ENCODE measurements at regions not wholly inside any gene's neighbourhood (a gene's known extent, or its start where the extent isn't known, plus 50 kb on each side); places are given as distances from the start of the nearest gene placed in this dataset.
"Not testable (repeated sequence)": the region's sequence is repeated elsewhere in the genome, so short reads cannot be mapped to it uniquely, and the experiment has no call there.

DNA sequence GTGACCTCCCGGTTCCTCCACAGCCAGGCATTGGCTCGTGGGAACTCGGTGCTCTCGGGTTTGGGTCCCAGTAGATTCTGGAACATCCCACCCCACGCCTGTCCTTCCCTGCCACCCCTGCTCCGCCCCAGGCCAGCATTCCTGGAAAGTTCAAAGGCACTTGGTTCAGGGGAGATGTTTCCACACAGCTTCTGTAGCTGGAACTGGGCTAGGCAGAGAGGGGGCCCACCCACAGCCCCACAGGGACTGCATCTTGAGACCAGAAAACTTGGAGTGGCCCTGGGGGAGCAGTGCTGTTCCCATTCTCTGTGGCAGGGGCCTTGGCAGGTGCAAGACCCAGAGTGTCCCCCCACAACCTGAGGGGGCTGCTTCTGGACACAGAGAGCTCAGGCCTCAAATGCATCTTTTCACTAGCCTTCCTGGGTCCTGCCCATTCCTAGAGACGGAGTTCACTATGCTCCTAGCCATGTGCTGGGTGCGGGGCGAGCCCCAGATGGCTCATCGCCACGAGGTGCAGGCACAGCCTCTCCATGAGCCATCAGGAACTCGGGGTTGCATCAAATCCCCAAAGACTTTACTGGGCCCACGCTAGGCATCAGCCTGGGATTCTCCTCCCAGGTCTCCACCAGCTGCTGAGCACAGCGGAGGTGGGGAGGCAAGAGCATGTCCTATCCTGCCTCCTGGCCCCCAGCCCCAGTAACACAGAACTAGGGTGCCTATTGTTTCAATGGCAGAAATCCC, 68.7 kb downstream of the ZFP36L2 start:
- Mint-ChIP-seq H3K27ac (peak overlapping the region; percentile 100), H3K4me1 (ENCODE audit: low read depth) (peaks cover 77% of the 10 kb centered on the region), H3K27me3 (no peaks in the 10 kb centered on the region), H3K4me3 (no peak overlapping the region), H3K36me3 (ENCODE audit: low read depth) (no peaks in the 10 kb centered on the region), H3K9me3 (no peaks in the 10 kb centered on the region)

DNA sequence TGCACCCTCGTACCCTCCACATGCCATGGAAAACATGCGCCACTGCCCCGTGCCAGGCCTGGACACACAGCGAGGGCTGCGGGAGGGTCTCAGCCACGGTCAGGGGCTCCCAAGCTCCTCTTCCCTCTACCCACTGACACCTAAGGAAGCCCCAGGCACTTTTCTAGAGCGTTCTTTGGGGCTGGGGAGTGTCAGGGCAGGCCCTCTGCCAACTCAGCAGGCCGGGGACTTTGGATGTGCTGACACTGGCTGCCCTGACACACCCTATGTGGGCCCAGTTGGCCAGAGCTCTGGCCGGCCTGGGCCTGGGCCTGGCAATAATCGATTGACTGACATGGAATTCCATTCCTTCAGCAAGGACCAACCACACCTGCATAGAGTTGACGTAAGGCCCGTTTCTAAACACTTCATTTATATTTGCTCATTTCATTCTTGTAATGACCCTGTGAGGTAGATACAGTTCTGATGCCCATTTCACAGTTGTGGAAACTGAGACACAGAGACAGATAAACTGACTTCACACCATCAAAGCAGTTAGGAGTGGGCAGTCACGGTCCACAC, 70.5 kb downstream of the ZFP36L2 start:
- Mint-ChIP-seq H3K9me3 (no peaks in the 10 kb centered on the region), H3K27me3 (no peaks in the 10 kb centered on the region), H3K36me3 (ENCODE audit: low read depth) (no peaks in the 10 kb centered on the region), H3K27ac (no peak overlapping the region), H3K4me1 (ENCODE audit: low read depth) (peaks cover 70% of the 10 kb centered on the region), H3K4me3 (no peak overlapping the region)

DNA sequence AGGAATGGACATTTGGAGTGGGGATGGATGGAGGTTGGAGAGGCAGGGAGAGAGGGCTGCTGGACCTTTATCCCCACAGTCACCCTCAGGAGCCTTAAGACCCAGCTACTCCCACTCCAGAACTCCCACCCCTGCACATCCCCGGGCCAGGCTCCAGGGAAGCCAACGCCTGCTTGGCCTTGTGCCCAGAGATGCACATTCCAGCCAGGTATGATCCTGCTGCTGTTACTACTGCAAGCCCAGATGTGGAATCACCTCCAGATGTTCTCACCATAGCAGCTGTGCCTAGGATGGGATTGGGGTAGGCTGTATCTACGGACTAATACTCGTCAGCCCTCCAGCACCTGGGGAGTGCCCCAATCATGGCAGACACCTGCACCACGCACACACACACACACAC, 71.7 kb downstream of the ZFP36L2 start:
- Mint-ChIP-seq H3K36me3 (ENCODE audit: low read depth) (no peaks in the 10 kb centered on the region), H3K4me1 (ENCODE audit: low read depth) (peaks cover 65% of the 10 kb centered on the region), H3K27ac (peak overlapping the region; percentile 50), H3K4me3 (no peak overlapping the region), H3K9me3 (no peaks in the 10 kb centered on the region), H3K27me3 (no peaks in the 10 kb centered on the region)

DNA sequence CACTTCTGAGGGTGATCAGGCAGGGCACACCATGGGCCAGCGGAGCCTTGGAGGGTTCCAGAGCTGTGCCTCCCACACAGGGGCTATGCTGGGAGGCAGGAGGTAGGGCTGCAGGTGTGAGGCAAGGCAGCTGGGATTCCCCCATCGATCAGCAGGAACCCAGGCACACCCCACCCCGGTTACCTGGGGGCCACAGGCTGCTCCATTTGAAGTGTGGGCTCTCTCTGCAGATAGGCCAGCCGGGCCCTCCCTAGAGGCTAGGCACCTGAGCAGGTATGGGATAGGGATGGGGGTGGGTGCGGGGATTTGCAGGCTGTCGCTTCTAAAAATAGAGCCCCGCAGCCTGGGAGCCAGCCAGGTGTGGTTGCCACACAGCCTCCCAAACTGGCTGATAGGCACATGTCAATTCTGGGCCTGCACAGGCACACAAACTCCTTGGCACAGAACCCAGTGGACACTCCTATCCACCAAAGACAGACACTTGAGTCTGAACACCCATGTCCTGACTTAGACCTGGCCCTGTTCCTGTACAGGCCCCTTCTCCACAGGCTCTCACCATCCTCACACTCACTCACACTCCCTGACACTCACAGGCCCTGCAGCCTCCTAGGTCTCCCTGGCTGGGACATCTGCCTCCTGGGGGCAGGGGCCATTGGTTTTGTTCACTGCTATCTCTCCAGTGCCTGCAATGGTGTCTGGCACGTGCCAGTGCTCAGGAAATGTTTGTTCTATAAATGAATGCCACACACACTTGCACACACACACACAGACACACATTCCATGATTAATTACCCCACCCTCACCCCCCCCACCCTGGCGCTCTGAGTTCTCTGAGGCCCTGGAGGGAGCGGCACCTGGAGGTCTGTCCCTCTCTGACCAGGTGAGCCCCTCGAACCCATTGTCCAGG, 73.4 kb downstream of the ZFP36L2 start:
- peaks cover 65% of the 10 kb centered on the region for H3K4me1 Mint-ChIP-seq (ENCODE audit: low read depth)
- H3K27ac Mint-ChIP-seq, result peak overlapping the region; percentile 55
- H3K36me3 Mint-ChIP-seq (ENCODE audit: low read depth), result no peaks in the 10 kb centered on the region
- H3K27me3 Mint-ChIP-seq, result no peaks in the 10 kb centered on the region
- no peak overlapping the region for H3K4me3 Mint-ChIP-seq
- H3K9me3 Mint-ChIP-seq, result no peaks in the 10 kb centered on the region

DNA sequence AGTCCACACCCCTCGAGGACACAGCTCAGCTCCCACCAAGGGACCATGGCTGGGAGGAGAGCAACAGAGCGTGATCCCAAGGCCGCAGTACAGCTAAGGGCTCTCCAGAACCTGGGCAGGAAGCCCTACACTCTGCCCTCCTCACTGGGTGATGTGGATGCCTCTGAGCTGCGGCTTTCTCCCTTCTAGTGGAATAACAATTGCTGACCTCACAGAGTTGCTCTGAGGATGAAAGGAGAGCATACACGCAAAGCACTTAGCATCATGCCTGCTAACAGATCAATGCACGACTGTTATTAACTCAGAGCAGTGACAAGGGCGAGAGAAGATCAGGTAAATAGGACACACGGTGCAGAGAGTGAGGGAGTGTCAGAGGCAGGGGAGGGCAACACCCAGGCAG, 74.2 kb downstream of the ZFP36L2 start:
- Mint-ChIP-seq H3K4me3 (no peak overlapping the region), H3K9me3 (no peaks in the 10 kb centered on the region), H3K27me3 (no peaks in the 10 kb centered on the region), H3K27ac (no peak overlapping the region), H3K4me1 (ENCODE audit: low read depth) (peaks cover 62% of the 10 kb centered on the region), H3K36me3 (ENCODE audit: low read depth) (no peaks in the 10 kb centered on the region)

DNA sequence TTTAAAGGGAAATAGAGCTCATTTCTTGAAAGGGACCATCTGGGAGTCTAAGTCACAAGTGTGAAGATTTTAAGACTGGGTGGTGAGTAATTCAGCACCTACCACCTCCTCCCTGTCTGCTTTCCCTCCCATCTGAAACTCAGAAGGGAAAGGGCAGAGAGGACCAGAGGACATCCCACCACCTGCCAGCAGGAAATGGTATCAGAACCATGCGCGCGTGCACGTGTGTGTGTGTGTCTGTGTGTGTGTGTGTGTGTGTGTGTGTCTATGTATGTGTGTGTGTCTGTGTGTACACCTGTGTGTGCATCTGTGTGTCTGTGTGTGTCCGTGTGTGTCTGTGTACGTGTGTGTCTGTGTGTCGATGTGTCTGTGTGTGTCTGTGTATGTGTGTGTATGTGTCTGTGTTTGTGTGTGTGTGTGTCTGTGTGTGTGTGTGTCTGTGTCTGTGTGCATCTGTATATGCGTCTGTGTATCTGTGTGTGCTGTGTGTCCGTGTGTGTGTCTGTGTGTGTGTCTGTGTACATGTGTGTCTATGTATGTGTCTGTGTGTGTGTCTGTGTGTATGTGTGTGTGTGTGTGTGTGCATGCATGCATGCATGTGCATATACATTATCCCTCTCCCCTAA, 76.8 kb downstream of the ZFP36L2 start:
- Mint-ChIP-seq H3K4me1 (ENCODE audit: low read depth) (peaks cover 51% of the 10 kb centered on the region), H3K27me3 (no peaks in the 10 kb centered on the region), H3K9me3 (no peaks in the 10 kb centered on the region), H3K36me3 (ENCODE audit: low read depth) (no peaks in the 10 kb centered on the region), H3K4me3 (peak overlapping the region; percentile 68), H3K27ac (peak overlapping the region; percentile 99)

DNA sequence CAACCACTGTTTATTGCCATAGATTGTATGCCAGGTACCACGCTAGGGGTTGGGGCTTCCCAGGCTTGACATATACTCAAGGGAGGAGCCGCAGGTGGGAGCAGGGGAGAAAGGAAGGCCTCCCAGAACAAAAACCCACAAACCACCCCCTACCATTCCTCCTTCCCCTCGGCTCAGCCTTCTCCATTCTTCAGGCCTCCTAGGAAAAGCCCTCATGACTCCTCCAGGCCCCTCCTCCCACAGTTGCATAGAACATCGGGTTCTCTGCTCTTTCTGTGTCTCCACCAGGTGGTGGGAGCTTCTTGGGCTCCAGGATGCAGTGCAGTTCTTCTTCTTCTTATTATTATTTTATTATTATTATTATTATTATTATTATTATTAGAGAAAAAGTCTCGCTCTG, 80.3 kb downstream of the ZFP36L2 start:
- Mint-ChIP-seq H3K36me3 (ENCODE audit: low read depth) (no peaks in the 10 kb centered on the region), H3K27ac (no peak overlapping the region), H3K9me3 (no peaks in the 10 kb centered on the region), H3K4me1 (ENCODE audit: low read depth) (peaks cover 53% of the 10 kb centered on the region), H3K4me3 (no peak overlapping the region), H3K27me3 (no peaks in the 10 kb centered on the region)

DNA sequence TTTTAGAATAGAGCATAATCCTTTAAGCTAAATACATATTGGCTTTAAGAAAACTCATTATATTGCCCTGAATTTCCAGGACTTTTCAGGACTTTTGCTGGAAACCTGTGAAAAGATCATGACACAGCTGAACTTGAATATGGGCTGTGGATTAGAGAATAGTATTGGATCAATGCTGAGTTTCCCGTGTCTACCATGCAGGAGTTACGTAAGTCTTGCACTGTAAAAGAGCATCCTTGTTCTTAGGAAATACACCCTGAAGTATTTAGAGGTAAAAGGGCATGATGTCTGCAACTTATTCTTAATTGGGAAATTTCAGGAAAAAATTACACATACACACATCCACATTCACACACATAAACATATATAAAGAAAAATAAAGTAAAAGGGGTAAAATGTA, 82.1 kb downstream of the ZFP36L2 start:
- Mint-ChIP-seq H3K4me1 (ENCODE audit: low read depth) (peaks cover 57% of the 10 kb centered on the region), H3K4me3 (no peak overlapping the region)

DNA sequence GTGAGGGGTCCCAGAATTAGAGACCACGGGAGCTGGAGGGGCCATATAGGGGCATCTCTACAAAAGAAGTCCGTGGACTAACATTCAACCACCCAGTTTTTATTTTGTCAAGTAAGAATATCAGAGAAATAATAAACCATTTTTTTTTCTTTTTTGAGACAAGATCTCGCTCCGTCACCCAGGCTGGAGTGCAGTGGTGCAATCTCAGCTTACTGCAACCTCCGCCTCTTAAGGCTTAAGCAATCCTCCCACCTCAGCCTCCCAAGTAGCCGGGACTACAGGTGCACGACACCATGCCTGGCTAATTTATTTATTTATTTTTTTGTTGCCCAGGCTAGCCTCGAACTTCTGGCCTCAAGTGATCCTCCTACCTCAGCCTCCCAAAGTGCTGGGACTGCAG, 82.7 kb downstream of the ZFP36L2 start:
- Mint-ChIP-seq H3K4me3 (no peak overlapping the region), H3K36me3 (ENCODE audit: low read depth) (peaks cover 3% of the 10 kb centered on the region), H3K9me3 (no peaks in the 10 kb centered on the region), H3K27me3 (no peaks in the 10 kb centered on the region), H3K27ac (peak overlapping the region; percentile 63), H3K4me1 (ENCODE audit: low read depth) (peaks cover 54% of the 10 kb centered on the region)

More for the DNA sequence above, 82.1 kb downstream of the ZFP36L2 start:
- Mint-ChIP-seq H3K36me3 (ENCODE audit: low read depth) (peaks cover 3% of the 10 kb centered on the region), H3K9me3 (no peaks in the 10 kb centered on the region), H3K27ac (peak overlapping the region; percentile 63), H3K27me3 (no peaks in the 10 kb centered on the region)

DNA sequence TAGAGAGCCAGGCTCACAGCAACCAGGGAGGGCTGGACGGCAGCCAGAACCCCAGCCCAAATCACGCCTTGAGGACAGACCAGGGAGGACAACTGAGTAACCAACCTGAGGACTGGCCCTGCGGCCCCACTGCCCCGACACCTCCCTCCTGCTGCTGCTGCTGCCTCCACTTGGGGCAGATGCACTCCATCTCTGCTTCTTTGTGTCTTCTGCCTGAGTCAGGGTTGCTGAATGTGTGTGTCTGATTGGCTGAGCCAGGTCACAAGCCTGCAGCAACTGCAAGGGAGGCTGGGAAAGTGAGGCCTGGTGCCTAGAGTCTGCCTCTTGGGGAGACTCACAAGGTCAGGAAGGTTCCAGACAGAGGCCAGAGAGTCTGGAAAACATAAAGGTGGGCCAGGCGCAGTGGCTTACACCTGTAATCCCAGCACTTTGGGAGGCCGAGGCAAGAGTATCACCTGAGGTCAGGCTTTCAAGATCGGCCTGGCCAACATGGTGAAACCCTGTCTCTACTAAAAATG, 83.4 kb downstream of the ZFP36L2 start:
- peak overlapping the region; percentile 82 for H3K4me3 Mint-ChIP-seq
- H3K9me3 Mint-ChIP-seq, result no peaks in the 10 kb centered on the region
- H3K27ac Mint-ChIP-seq, result peak overlapping the region; percentile 84
- H3K4me1 Mint-ChIP-seq (ENCODE audit: low read depth), result peaks cover 54% of the 10 kb centered on the region
- H3K36me3 Mint-ChIP-seq (ENCODE audit: low read depth), result peaks cover 3% of the 10 kb centered on the region
- H3K27me3 Mint-ChIP-seq, result no peaks in the 10 kb centered on the region

DNA sequence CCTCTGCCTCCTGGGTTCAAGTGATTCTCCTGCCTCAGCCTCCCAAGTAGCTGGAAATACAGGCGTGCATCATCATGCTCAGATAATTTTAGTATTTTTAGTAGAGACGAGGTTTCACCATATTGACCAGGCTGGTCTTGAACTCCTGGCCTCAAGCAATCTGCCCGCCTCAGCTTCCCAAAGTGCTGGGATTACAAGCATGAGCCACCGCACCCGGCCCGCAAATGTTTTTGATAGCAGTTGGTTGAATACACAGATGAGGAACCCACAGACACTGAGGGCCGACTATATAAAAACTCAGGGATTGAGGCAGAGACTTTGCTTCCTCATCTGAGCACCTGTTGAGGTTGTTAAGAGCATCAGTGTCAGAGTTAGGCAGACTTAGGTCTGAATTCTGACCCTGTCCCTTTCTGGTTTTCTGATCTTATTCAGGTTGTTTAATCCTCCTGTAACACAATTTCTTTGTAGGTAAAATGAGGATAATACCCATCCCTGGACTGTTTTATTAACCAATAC, 84.7 kb downstream of the ZFP36L2 start:
- peak overlapping the region; percentile 16 for H3K27ac Mint-ChIP-seq
- H3K9me3 Mint-ChIP-seq; H3K36me3 Mint-ChIP-seq (ENCODE audit: low read depth); H3K27me3 Mint-ChIP-seq: not testable (repeated sequence)
- H3K4me1 Mint-ChIP-seq (ENCODE audit: low read depth), result peaks cover 62% of the 10 kb centered on the region
- peak overlapping the region; percentile 82 for H3K4me3 Mint-ChIP-seq

DNA sequence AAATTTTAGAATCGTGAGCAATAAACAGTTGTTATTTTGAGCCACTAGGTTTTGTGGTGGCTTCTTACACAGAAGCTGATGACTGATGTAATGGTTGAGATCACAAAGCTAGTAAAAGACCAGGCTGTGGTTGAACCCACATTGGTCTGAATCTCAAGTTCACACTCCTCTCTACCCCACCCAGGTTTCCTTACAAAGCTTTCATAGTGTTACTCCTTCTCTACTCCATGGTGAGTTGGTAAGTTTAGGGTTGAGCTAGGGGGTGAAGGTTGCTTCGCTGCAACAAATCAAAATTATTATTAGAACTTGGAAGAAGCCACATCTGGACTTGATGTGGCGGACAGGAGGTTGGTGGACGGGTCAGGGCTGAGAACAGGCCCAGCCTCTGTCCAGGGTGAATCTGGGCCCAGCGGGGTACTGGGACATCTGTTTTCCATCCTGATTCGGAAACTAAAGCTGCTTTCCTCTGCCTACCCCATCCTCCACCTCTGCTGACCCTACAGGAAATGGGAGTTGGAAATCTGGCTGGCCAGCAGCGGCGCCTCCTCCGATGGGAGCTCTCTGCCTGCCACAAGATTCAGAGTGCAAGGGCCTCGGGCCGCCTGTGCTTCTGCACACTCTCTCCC, 86.3 kb downstream of the ZFP36L2 start:
- H3K4me1 Mint-ChIP-seq (ENCODE audit: low read depth), result peaks cover 78% of the 10 kb centered on the region
- peak overlapping the region; percentile 86 for H3K27ac Mint-ChIP-seq
- no peaks in the 10 kb centered on the region for H3K9me3 Mint-ChIP-seq
- H3K27me3 Mint-ChIP-seq, result no peaks in the 10 kb centered on the region
- H3K36me3 Mint-ChIP-seq (ENCODE audit: low read depth), result peaks cover 3% of the 10 kb centered on the region
- H3K4me3 Mint-ChIP-seq, result peak overlapping the region; percentile 56

DNA sequence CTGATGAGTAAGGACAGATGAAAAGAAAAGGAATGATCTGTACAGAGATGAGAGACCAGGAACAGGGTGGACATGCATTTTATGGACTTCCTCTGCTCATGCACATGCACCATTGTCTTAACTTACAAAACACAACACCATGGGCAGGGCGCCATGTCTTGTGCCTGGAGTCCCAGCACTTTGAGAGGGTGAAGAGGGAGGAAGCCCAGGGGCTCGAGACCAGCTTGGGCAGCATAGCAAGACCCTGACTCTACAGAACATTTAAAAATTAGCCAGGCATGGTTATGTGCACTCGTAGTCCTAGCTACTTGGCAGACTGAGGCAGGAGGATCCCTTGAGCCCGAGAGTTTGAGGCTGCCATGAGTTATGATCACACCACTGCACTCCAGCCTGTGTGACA, 86.9 kb downstream of the ZFP36L2 start:
- H3K4me3 Mint-ChIP-seq, result peak overlapping the region; percentile 56

DNA sequence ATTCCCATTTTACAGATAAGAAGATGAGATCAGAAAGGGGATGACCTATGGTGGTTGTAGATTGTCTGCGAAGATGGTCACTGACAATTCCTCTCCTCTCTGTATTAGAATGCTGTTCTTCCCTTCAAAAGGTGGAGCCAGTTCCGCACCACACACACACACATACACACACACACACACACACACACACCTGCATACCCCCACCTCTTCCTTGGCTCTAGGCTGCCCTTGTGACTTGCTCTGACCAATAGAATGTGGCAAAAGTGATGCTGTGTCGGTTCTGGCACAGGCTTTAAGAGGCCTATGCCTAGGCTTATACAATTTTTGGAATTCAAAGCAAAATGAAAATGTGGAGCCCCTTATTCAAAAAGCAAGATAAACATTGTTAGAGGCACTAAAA, 88.0 kb downstream of the ZFP36L2 start:
- Mint-ChIP-seq H3K36me3 (ENCODE audit: low read depth) (peaks cover 3% of the 10 kb centered on the region), H3K4me3 (no peak overlapping the region), H3K27me3 (no peaks in the 10 kb centered on the region), H3K27ac (peak overlapping the region; percentile 61), H3K4me1 (ENCODE audit: low read depth) (peaks cover 85% of the 10 kb centered on the region), H3K9me3 (no peaks in the 10 kb centered on the region)

More for the DNA sequence above, 86.9 kb downstream of the ZFP36L2 start:
- no peaks in the 10 kb centered on the region for H3K27me3 Mint-ChIP-seq
- H3K9me3 Mint-ChIP-seq, result no peaks in the 10 kb centered on the region
- peak overlapping the region; percentile 86 for H3K27ac Mint-ChIP-seq
- H3K4me1 Mint-ChIP-seq (ENCODE audit: low read depth), result peaks cover 82% of the 10 kb centered on the region
- peaks cover 3% of the 10 kb centered on the region for H3K36me3 Mint-ChIP-seq (ENCODE audit: low read depth)
